HG02763 (cell line): ENCODE measurements at regions not wholly inside any gene's neighbourhood (a gene's known extent, or its start where the extent isn't known, plus 50 kb on each side); places are given as distances from the start of the nearest gene placed in this dataset.

Experiments used
- ATAC-seq: cut with Tn5 transposase; IDR thresholded peaks from one replicate; pipeline ENCODE4 v1.9.1; 2021; ENCODE audit warnings: mild to moderate bottlenecking, moderate library complexity; ENCODE audit not compliant: unreplicated experiment

DNA sequence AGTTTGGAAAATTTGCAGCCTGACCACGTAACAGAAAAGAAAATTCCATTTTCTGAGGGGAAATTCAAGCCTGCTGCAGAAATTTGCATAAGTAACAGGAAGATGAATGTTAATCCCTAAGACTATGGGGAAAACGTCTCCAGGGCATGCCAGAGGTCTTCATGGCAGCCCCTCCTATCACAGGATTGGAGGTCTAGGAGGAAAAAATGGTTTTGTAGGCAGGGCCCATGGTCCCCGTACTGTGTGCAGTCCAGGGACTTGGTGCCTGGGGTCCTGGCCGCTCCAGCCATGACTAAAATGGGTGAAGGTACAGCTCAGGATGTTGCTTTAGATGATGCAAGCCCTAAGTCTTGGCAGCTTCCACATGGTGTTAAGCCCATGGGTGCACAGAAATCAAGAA is 437.3 kb upstream of the SEMA3A start:
- ATAC-seq = no peak

DNA sequence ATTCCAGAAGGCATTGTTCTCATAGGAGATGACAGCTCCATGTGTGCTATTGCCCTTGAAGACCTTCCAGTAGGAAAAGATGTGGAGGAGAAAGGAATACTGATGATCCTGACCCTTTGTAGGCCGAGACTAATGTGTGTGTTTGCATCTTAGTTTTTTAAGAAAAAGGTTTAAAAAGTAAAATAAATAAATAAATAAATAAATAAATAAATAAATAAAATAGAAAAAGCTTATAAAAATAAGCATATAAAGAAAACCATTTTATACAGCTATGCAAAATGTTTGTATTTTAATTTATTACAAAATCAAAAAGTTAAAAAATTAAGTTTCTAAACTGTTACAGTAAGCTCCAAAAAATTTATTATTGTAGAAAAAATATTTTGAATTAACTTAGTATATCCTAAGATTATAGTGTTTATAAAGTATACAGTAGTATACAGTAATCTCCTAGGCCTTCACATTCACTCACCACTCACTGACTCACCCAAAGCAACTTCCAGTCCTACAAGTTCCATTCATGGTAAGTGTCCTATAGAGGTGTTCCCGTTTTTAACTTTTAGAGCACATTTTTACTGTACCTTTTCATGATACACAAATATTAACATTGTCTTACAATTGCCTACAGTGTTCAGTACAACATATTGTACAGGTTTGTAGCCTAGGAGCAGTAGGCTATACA is 435.2 kb upstream of the SEMA3A start:
- no peak for ATAC-seq

- no peak for ATAC-seq
These were observed 434.6 kb upstream of the SEMA3A start for GRCh38 chr7:84629216-84629615.

DNA sequence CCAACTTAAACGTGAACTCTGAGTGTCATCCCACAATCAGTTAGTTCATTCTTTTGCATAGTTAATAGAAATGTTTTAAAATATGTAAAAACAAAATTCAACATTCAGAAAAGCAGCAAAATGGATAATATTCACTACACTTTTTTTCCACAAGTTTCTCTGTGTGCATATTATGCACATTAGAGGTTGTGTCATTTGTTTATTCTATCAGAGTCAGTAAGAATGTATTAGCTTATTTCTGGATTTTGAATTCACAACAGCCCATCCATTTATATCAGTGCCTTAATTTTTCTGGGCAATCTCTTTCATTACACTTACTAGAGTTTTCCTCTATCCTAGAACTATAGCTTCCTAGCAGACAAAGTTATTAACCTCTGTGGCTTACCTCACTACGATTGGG is 432.7 kb upstream of the SEMA3A start:
- no peak for ATAC-seq

- no peak for ATAC-seq
These were observed 430.3 kb upstream of the SEMA3A start for GRCh38 chr7:84624927-84625326.

GRCh38 chr7:84624527-84624926 is 429.9 kb upstream of the SEMA3A start:
- ATAC-seq = no peak

GRCh38 chr7:84617265-84618030 is 422.9 kb upstream of the SEMA3A start:
- ATAC-seq = no peak

- ATAC-seq = no peak
These were observed 420.4 kb upstream of the SEMA3A start for GRCh38 chr7:84614821-84615501.

DNA sequence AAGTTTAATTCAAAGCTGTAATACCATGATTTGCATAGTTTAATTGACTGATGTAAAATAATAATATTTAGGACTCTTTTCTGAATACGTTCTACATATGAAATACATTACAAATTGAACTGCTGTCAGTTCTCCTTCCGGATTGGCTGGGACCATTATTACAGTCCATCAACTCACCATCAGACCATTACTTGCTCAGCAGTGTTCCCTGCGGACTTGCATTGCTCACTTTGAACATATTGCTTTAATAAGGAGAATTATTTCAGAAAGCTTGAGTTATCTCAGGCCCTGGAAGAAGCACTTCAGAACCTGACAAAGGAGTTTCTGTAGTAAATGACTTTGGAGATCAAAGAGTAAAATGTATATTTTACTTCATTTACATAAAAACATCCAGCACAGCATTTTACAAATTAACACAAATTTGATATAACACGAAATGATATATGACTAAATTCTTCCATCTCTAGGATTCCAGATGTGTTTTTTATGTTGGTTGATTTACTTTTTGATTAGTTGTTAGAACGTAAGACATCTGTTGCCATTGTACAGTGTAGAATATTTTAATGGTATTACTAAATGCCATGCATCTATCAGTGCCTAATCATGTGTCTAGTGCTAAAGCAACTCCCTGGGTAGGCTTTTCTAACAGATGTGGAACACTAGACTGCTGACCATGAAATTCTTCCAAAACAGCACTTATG is 418.5 kb upstream of the SEMA3A start:
- ATAC-seq = no peak

- ATAC-seq = no peak
These were observed 416.8 kb upstream of the SEMA3A start for GRCh38 chr7:84611391-84611790.

DNA sequence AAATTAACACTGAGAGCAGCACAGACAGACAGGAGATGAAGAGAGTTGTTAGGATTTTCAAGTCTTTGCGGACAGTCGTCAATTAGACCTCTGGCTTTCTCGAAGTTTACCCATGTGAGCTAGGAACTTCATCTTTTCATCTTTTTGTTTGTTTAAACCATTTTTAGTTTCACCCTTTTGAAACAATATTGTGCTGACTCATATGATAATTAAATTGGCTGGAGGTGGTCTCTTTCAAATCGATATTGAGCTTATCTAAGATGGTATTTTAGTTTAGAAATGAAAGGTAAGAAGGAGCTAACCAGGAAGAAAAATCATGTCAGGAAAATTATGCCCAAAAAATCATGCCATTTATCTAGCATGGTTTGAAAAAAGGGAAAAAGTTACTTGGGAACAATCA is 415.8 kb upstream of the SEMA3A start:
- no peak for ATAC-seq

- ATAC-seq = no peak
These were observed 410.7 kb upstream of the SEMA3A start for GRCh38 chr7:84605301-84605700.

DNA sequence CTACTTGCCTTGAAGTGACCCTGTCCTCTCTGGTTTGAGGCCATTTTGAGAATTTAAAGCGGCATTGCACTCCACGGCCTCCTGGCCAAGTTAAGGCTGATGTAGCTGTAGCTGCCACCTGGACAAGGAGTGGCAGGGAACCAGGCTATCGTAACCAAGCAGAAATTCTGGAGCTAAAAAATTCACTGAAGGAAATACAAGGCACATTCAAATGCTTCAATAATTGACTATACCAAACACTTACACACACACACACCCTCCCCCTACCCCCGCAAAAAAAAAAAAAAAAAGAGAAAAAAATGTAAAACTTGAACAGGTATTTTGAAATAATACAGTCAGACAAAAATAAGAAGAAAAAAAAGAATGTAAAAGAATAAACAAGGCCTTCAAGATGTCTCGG is 409.0 kb upstream of the SEMA3A start:
- no peak for ATAC-seq

DNA sequence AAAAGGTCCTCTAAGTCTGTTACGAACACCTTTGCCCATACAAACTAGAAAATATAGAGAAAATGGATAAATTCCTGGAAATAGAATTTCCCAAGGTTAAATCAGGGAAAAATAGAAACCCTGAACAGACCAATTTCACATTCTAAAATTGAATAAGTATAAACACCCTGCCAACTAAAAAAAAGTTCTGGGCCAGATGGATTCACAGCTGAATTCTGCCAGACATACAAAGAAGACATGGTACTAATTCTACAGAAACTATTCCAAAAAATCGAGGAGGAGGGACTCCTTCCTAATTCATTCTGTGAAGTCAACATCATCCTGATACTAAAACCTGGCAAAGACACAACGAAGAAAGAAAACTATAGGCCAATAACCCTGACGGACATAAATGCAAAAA is 400.4 kb upstream of the SEMA3A start:
- ATAC-seq = no peak

GRCh38 chr7:84591897-84592296 is 397.3 kb upstream of the SEMA3A start:
- ATAC-seq = no peak

- no peak for ATAC-seq
These were observed 394.4 kb upstream of the SEMA3A start for GRCh38 chr7:84589012-84589411.

- ATAC-seq = no peak
These were observed 388.7 kb upstream of the SEMA3A start for GRCh38 chr7:84583331-84583730.

DNA sequence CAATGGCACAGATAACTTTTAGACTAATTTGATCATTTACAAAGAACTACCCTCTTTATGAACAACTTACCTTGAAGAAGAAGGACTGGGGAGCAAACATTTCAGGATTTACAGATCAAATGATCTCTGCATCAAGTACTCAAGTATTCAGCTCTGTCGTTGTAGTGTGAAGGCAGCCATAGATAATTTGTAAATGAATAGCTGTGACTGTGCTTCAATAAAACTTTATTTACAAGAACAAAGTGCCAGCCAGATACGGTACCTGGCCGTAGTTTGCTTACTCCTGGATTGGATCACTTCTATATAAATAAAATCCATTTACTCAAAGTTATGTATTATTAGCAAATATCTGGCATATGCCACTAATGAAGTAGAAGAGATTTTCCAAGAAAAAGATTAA is 388.2 kb upstream of the SEMA3A start:
- ATAC-seq = no peak

GRCh38 chr7:84578825-84579224 is 384.2 kb upstream of the SEMA3A start:
- ATAC-seq = no peak

- no peak for ATAC-seq
These were observed 374.2 kb upstream of the SEMA3A start for GRCh38 chr7:84568781-84569180.

DNA sequence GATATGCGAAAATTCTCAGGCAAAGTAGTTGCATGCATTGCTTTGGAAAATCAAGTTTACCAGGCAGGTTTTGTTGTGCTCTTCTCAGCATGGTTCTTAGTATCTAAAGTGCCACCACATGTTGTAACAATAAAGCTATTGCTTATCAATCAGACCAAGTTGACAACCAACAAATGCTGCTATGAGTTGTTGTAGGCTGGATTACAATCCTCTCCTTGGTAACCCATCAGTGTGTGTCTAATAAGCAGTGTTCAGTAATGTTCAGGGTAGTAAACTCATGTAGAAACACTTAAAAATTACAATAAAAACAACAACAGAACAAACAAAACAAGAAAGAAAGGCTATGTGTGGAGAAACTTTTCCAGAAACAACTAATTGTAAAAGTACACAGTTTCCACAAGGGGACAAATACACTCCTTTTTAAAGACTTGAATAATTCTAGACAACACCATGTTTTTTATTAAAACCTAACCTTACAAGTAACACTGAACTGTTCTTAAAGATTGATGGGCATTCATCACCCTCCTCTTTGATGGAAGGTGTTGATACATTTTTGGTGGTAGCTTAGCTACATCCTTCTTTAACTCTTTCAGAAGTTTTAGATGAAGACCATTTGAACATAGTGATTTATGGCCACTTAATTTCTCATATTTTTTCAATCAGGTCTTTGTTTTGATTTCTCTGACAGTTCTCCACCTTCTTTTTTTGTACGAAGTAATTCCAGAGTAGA is 370.9 kb upstream of the SEMA3A start:
- ATAC-seq = no peak
